ENCODE measurements at regions not wholly inside any gene's neighbourhood (a gene's known extent, or its start where the extent isn't known, plus 50 kb on each side); places are given as distances from the start of the nearest gene placed in this dataset.

DNA sequence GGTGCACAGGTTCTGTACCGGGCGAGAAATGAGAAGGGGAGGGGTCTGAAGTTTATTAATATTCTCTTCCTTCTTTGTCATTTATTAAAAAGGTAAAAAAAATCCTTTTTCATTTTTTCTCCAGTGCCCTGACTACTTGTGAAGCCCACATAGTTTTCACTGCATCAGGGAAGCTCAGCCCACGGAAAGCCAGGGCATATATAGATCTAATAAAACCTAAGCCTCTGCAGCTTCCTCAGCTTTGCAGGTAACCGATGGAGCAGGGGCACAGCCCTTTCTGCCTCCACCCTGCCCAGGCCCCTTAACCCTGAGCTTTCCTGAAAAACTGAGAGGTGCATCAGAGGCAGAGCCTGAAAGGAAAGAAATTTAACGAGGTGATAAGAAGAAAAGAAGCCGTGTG, 140.1 kb downstream of the NXPE2 start:
- TF ChIP-seq POLR2A (IDR thresholded peaks at IDR 0.05) (no peak), POLR2AphosphoS5 (IDR thresholded peaks at IDR 0.05) (no peak)
- TF ChIP-seq, protein P1, sequence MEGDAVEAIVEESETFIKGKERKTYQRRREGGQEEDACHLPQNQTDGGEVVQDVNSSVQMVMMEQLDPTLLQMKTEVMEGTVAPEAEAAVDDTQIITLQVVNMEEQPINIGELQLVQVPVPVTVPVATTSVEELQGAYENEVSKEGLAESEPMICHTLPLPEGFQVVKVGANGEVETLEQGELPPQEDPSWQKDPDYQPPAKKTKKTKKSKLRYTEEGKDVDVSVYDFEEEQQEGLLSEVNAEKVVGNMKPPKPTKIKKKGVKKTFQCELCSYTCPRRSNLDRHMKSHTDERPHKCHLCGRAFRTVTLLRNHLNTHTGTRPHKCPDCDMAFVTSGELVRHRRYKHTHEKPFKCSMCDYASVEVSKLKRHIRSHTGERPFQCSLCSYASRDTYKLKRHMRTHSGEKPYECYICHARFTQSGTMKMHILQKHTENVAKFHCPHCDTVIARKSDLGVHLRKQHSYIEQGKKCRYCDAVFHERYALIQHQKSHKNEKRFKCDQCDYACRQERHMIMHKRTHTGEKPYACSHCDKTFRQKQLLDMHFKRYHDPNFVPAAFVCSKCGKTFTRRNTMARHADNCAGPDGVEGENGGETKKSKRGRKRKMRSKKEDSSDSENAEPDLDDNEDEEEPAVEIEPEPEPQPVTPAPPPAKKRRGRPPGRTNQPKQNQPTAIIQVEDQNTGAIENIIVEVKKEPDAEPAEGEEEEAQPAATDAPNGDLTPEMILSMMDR (IDR thresholded peaks at IDR 0.05): no peak

All from breast epithelium (tissue), 3 donors.